ENCODE measurements at regions not wholly inside any gene's neighbourhood (a gene's known extent, or its start where the extent isn't known, plus 50 kb on each side); places are given as distances from the start of the nearest gene placed in this dataset.

GRCh38 chr5:43772764-43773477 lies 169.9 kb downstream of the NNT start:
- ATAC-seq = peak; percentile 41
- intact Hi-C loops (cut with micrococcal nuclease) = no loop called here

GRCh38 chr5:43772458-43772763 lies 169.4 kb downstream of the NNT start:
- intact Hi-C loops (cut with micrococcal nuclease) = no loop called here
- no peak for ATAC-seq
- DNase-seq = no peak

More at GRCh38 chr5:43772764-43773477, 169.9 kb downstream of the NNT start:
- DNase-seq = no peak

- intact Hi-C loops (cut with micrococcal nuclease) = no loop called here
- ATAC-seq (no peak), DNase-seq (no peak)
Measured at GRCh38 chr5:43771611-43772031, 168.6 kb downstream of the NNT start.

GRCh38 chr5:43769571-43770355 lies 166.8 kb downstream of the NNT start:
- intact Hi-C loops (cut with micrococcal nuclease) = no loop called here
- DNase-seq (no peak), ATAC-seq (peak; percentile 95)

Measured in left ventricle myocardium superior (tissue), 1 donor.